HG03460 (cell line): ENCODE measurements at regions not wholly inside any gene's neighbourhood (a gene's known extent, or its start where the extent isn't known, plus 50 kb on each side); places are given as distances from the start of the nearest gene placed in this dataset.

Experiments
- ATAC-seq: cut with Tn5 transposase; IDR thresholded peaks from one replicate; pipeline ENCODE4 v1.9.1; 2021; ENCODE audit not compliant: unreplicated experiment

- ATAC-seq: no peak
Measured at GRCh38 chr21:35414507-35415139, 365.5 kb upstream of the RUNX1 start.

GRCh38 chr21:35414056-35414455 lies 365.0 kb upstream of the RUNX1 start:
- no peak for ATAC-seq

GRCh38 chr21:35412231-35412630 lies 363.1 kb upstream of the RUNX1 start:
- ATAC-seq: no peak

- no peak for ATAC-seq
Measured at GRCh38 chr21:35411434-35411833, 362.3 kb upstream of the RUNX1 start.

- no peak for ATAC-seq
Measured at GRCh38 chr21:35410656-35411055, 361.6 kb upstream of the RUNX1 start.

- ATAC-seq: no peak
Measured at GRCh38 chr21:35410123-35410522, 361.0 kb upstream of the RUNX1 start.

- ATAC-seq: no peak
Measured at GRCh38 chr21:35408401-35408800, 359.3 kb upstream of the RUNX1 start.

GRCh38 chr21:35406635-35407034 lies 357.5 kb upstream of the RUNX1 start:
- ATAC-seq: no peak

GRCh38 chr21:35405981-35406380 lies 356.9 kb upstream of the RUNX1 start:
- ATAC-seq: no peak

- ATAC-seq: no peak
Measured at GRCh38 chr21:35404247-35404646, 355.1 kb upstream of the RUNX1 start.

GRCh38 chr21:35402061-35402460 lies 353.0 kb upstream of the RUNX1 start:
- ATAC-seq: no peak

- no peak for ATAC-seq
Measured at GRCh38 chr21:35401476-35401875, 352.4 kb upstream of the RUNX1 start.

GRCh38 chr21:35400233-35400939 lies 351.3 kb upstream of the RUNX1 start:
- ATAC-seq: no peak

GRCh38 chr21:35399706-35400105 lies 350.6 kb upstream of the RUNX1 start:
- no peak for ATAC-seq

GRCh38 chr21:35399002-35399530 lies 350.0 kb upstream of the RUNX1 start:
- ATAC-seq: no peak

- ATAC-seq: no peak
Measured at GRCh38 chr21:35398346-35398982, 349.4 kb upstream of the RUNX1 start.

GRCh38 chr21:35397781-35398180 lies 348.7 kb upstream of the RUNX1 start:
- no peak for ATAC-seq

GRCh38 chr21:35396655-35397054 lies 347.6 kb upstream of the RUNX1 start:
- no peak for ATAC-seq

- no peak for ATAC-seq
Measured at GRCh38 chr21:35395728-35396127, 346.6 kb upstream of the RUNX1 start.

GRCh38 chr21:35394634-35395369 lies 345.7 kb upstream of the RUNX1 start:
- ATAC-seq: no peak

GRCh38 chr21:35394049-35394448 lies 344.9 kb upstream of the RUNX1 start:
- no peak for ATAC-seq
